DND-41 (cell line): ENCODE measurements at regions not wholly inside any gene's neighbourhood (a gene's known extent, or its start where the extent isn't known, plus 50 kb on each side); places are given as distances from the start of the nearest gene placed in this dataset.

ENCODE experiments used
- CTCF ChIP-seq: IDR thresholded peaks from 2 replicates; pipeline ENCODE4 v1.5.1; 2012; ENCODE audit warnings: borderline replicate concordance, low read length, moderate library complexity, mild to moderate bottlenecking; ENCODE audit not compliant: poor library complexity, severe bottlenecking; ENCODE audit errors: extremely low read depth
- EZH2 ChIP-seq: IDR thresholded peaks from 3 replicates; pipeline ENCODE4 v1.6.1; 2012; ENCODE audit warnings: borderline replicate concordance, low read depth, mild to moderate bottlenecking, moderate library complexity, low read length, inconsistent platforms; ENCODE audit not compliant: severe bottlenecking

DNA sequence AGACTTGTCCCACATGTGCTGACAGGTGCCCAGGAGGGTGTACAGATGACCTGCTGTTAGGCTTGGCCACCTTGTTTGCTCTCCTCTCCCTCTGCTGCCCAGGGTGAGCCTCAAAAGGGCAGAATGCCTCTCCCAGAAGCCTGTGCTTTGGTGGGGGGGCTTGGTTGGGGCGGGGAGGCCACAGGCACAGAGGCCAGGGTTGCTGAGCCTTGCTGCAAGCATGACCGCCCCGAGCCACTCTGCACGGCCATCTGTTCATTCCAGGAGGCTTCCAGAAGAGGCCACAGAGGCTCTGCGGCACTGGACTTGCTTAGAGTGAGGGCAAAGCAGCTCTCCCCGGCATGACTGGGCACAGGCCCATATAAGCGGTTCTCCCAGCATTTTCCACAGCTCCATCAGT is 190.8 kb downstream of the GLRX3 start:
- TF ChIP-seq EZH2 (no peak), CTCF (no peak)
